B cell (primary cell): ENCODE measurements at regions not wholly inside any gene's neighbourhood (a gene's known extent, or its start where the extent isn't known, plus 50 kb on each side); places are given as distances from the start of the nearest gene placed in this dataset.
"Not testable (repeated sequence)": the region's sequence is repeated elsewhere in the genome, so short reads cannot be mapped to it uniquely, and the experiment has no call there.

Source experiments
- ATAC-seq: fragments of 200-7000 bp; cut with Tn5 transposase; one replicate; pipeline ENCODE4 v1.10.0; 2021; ENCODE audit warnings: low read depth, mild to moderate bottlenecking, moderate number of reproducible peaks, moderate library complexity
- CTCF ChIA-PET: fragments of 350-600 bp; sonication (Branson Sonifier 250); formaldehyde crosslinking; loops from one replicate; lab custom pipeline; 2021; ENCODE audit warnings: antibody characterized with exemption, inconsistent platforms; lab: Charles Lee
- POLR2A ChIA-PET: fragments of 350-600 bp; sonication (Branson Sonifier 250); formaldehyde crosslinking; loops from one replicate; lab custom pipeline; 2021; ENCODE audit warnings: antibody characterized with exemption; lab: Charles Lee
- DNase-seq: peaks from one replicate; pipeline ENCODE4 v3.0.0; 2013
- H2AFZ ChIP-seq: 2 replicates; pipeline ENCODE4 v1.6.1; 2012; ENCODE audit warnings: mild to moderate bottlenecking, low read depth, low read length; ENCODE audit not compliant: insufficient read depth, poor library complexity, severe bottlenecking
- H3K27ac ChIP-seq, 2 donors: 1 replicate in 1 of 2; 2 replicates in 1 of 2; pipeline ENCODE4 v1.5.1; 2012 to 2013; ENCODE audit warnings: low read length in 2 of 2, mild to moderate bottlenecking in 2 of 2, moderate library complexity in 1 of 2
- H3K27me3 ChIP-seq, 4 experiments: fragments of 200-600 bp in 1 of 4; sonication (generic) in 1 of 4; replicated peaks in 1 of 4; 1 replicate in 2 of 4; 2 replicates in 2 of 4; pipeline versions ENCODE4 v1.6.1 to v1.7.0; 2013 to 2016; ENCODE audit warnings: low read length in 3 of 4, mild to moderate bottlenecking in 2 of 4, mixed read lengths in 1 of 4, moderate library complexity in 1 of 4; ENCODE audit not compliant: insufficient read depth in 4 of 4, control insufficient read depth in 3 of 4; ENCODE audit errors: control extremely low read depth in 1 of 4
- H3K36me3 ChIP-seq, 2 experiments: replicated peaks in 1 of 2; 1 replicate in 1 of 2; 2 replicates in 1 of 2; pipeline versions ENCODE4 v1.6.1 to v1.7.1; 2013; ENCODE audit warnings: low read length in 1 of 2; ENCODE audit not compliant: insufficient read depth in 2 of 2, control insufficient read depth in 1 of 2; ENCODE audit errors: control extremely low read depth in 1 of 2, extremely low read depth in 1 of 2
- H3K4me1 ChIP-seq, 2 donors: fragments of 200-600 bp in 1 of 2; sonication (generic) in 1 of 2; 1 replicate in 1 of 2; 2 replicates in 1 of 2; pipeline versions ENCODE4 v1.5.1 to v1.6.1; 2013 to 2017; ENCODE audit warnings: low read length in 2 of 2; ENCODE audit not compliant: control insufficient read depth in 2 of 2, insufficient read depth in 2 of 2
- H3K4me2 ChIP-seq: replicated peaks from 2 replicates; pipeline ENCODE3; 2012; ENCODE audit warnings: mild to moderate bottlenecking, low read depth, low read length; ENCODE audit not compliant: poor library complexity, severe bottlenecking
- H3K4me3 ChIP-seq, 5 experiments: fragments of 200-600 bp in 1 of 5; sonication (generic) in 1 of 5; 1 replicate in 3 of 5; 2 replicates in 2 of 5; pipeline versions ENCODE4 v1.5.1 to v1.7.0; 2011 to 2016; ENCODE audit warnings: low read length in 4 of 5, mild to moderate bottlenecking in 4 of 5, low read depth in 2 of 5, control low read depth in 1 of 5, moderate library complexity in 1 of 5; ENCODE audit not compliant: insufficient read depth in 1 of 5; ENCODE audit errors: control extremely low read depth in 1 of 5, extremely low read depth in 1 of 5
- H3K79me2 ChIP-seq: fragments of 200-600 bp; sonication (generic); one replicate; pipeline ENCODE4 v1.6.0; 2016; ENCODE audit warnings: low read length; ENCODE audit not compliant: control insufficient read depth, insufficient read depth
- H3K9ac ChIP-seq: fragments of 200-600 bp; sonication (generic); 2 replicates; pipeline ENCODE4 v1.6.1; 2017; ENCODE audit warnings: mild to moderate bottlenecking, low read length, moderate library complexity
- H3K9me3 ChIP-seq, 3 donors: one replicate each; pipeline versions ENCODE4 v1.6.1 to v1.7.1; 2013; ENCODE audit warnings: low read length in 2 of 3; ENCODE audit not compliant: control insufficient read depth in 2 of 3, insufficient read depth in 1 of 3; ENCODE audit errors: control extremely low read depth in 1 of 3
- H4K20me1 ChIP-seq: 2 replicates; pipeline ENCODE4 v1.6.0; 2012; ENCODE audit warnings: mild to moderate bottlenecking, low read length; ENCODE audit not compliant: insufficient read depth, control insufficient read depth, poor library complexity, severe bottlenecking
- H3K27ac Mint-ChIP-seq: one replicate; pipeline ENCODE4 v1.8.0; 2021; ENCODE audit warnings: mixed read lengths
- H3K27me3 Mint-ChIP-seq: one replicate; pipeline ENCODE4 v1.8.0; 2021; ENCODE audit warnings: mixed read lengths
- H3K4me1 Mint-ChIP-seq: one replicate; pipeline ENCODE4 v1.8.0; 2021; ENCODE audit warnings: mixed read lengths
- H3K4me3 Mint-ChIP-seq: one replicate; pipeline ENCODE4 v1.8.0; 2021; ENCODE audit warnings: mixed read lengths
- H3K9me3 Mint-ChIP-seq: one replicate; pipeline ENCODE4 v1.8.0; 2022; ENCODE audit warnings: mixed read lengths; ENCODE audit not compliant: insufficient read depth
- EZH2 ChIP-seq: IDR thresholded peaks from 2 replicates; pipeline ENCODE4 v1.6.1; 2012; ENCODE audit warnings: borderline replicate concordance, low read depth, mild to moderate bottlenecking, moderate library complexity, low read length; ENCODE audit not compliant: insufficient read depth, poor library complexity, severe bottlenecking
- WGBS: methylation state at CpG from one replicate; pipeline ENCODE4 v1.1.5; 2013; ENCODE audit warnings: missing lambda C conversion rate; ENCODE audit not compliant: insufficient coverage; 5-methylcytosine and 5-hydroxymethylcytosine counted together
- intact Hi-C: fragments of 100-400 bp; cut with micrococcal nuclease; formaldehyde crosslinking; loops from one replicate; pipeline ENCODE4 v1.10.0; 2022
- TF ChIP-seq, protein P1 (sequence below): fragments of 200-600 bp; IDR thresholded peaks from one replicate; pipeline ENCODE4 v1.8.0; 2022; ENCODE audit warnings: antibody characterized with exemption, mild to moderate bottlenecking

DNA sequence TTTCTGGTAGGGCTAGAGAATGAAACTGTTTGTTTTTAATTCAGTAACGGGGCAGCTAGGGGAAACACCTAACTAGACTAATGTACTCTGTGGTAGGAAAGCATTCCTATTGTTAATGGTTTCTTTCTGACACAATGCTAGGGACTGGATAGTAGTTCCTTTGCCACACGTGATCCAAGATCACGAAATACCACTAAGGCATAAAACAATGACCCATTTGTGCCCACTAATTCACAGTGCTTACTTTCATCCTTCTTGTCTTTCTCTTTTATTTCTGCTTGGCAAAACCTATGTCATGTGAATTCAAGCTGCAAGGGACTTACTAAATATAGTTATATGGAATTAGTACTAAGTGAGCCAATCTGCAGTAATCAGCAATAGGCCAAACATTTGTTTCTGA is 834.1 kb upstream of the SLITRK6 start:
- H3K27ac ChIP-seq = no peak overlapping the region
- WGBS = 60% methylated on average over 1 of the region's 3 CpGs
- ATAC-seq = no peak
- Mint-ChIP-seq H3K9me3 (no peaks in the 10 kb centered on the region), H3K27me3 (no peaks in the 10 kb centered on the region), H3K27ac (no peak overlapping the region), H3K4me1 (no peaks in the 10 kb centered on the region), H3K4me3 (no peak overlapping the region)
- H3K27me3 ChIP-seq = no peaks in the 10 kb centered on the region
- TF ChIP-seq, protein P1, sequence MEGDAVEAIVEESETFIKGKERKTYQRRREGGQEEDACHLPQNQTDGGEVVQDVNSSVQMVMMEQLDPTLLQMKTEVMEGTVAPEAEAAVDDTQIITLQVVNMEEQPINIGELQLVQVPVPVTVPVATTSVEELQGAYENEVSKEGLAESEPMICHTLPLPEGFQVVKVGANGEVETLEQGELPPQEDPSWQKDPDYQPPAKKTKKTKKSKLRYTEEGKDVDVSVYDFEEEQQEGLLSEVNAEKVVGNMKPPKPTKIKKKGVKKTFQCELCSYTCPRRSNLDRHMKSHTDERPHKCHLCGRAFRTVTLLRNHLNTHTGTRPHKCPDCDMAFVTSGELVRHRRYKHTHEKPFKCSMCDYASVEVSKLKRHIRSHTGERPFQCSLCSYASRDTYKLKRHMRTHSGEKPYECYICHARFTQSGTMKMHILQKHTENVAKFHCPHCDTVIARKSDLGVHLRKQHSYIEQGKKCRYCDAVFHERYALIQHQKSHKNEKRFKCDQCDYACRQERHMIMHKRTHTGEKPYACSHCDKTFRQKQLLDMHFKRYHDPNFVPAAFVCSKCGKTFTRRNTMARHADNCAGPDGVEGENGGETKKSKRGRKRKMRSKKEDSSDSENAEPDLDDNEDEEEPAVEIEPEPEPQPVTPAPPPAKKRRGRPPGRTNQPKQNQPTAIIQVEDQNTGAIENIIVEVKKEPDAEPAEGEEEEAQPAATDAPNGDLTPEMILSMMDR = no peak
- TF ChIP-seq EZH2 = no peak
- no peaks in the 10 kb centered on the region for H3K79me2 ChIP-seq
- H3K9me3 ChIP-seq = no peaks in the 10 kb centered on the region
- H2AFZ ChIP-seq = no peak overlapping the region
- no peaks in the 10 kb centered on the region for H3K36me3 ChIP-seq
- H4K20me1 ChIP-seq = no peaks in the 10 kb centered on the region
- H3K4me3 ChIP-seq = no peak overlapping the region
- DNase-seq = no peak
- H3K9ac ChIP-seq = no peak overlapping the region
- CTCF ChIA-PET = no interaction called here
- intact Hi-C loops = no loop called here
- POLR2A ChIA-PET = no interaction called here
- no peak overlapping the region for H3K4me2 ChIP-seq
- no peaks in the 10 kb centered on the region for H3K4me1 ChIP-seq

DNA sequence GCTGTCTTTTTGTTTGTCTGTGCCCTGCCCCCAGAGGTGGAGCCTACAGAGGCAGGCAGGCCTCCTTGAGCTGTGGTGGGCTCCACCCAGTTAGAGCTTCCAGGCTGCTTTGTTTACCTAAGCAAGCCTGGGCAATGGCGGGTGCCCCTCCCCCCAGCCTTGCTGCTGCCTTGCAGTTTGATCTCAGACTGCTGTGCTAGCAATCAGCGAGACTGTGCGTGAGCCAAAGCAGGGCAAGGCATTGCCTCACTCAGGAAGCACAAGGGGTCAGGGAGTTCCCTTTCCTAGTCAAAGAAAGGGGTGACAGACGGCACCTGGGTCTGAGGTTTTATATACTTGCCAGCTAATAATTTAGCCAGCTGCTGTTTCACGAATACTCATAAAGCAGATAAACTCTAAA is 852.0 kb upstream of the SLITRK6 start:
- H3K9ac ChIP-seq, ATAC-seq, H3K4me1 ChIP-seq, H3K9me3 Mint-ChIP-seq, DNase-seq, H3K27ac Mint-ChIP-seq, H3K36me3 ChIP-seq, H2AFZ ChIP-seq, H3K79me2 ChIP-seq, H3K27me3 Mint-ChIP-seq, POLR2A ChIA-PET, H3K4me3 ChIP-seq, H3K9me3 ChIP-seq, H3K27me3 ChIP-seq, H3K4me2 ChIP-seq, CTCF ChIA-PET, H3K27ac ChIP-seq, intact Hi-C loops, H4K20me1 ChIP-seq, H3K4me3 Mint-ChIP-seq, H3K4me1 Mint-ChIP-seq: not testable (repeated sequence)
- 65% methylated on average over 4 of the region's 5 CpGs for WGBS
